ENCODE measurements at regions not wholly inside any gene's neighbourhood (a gene's known extent, or its start where the extent isn't known, plus 50 kb on each side); places are given as distances from the start of the nearest gene placed in this dataset.

DNA sequence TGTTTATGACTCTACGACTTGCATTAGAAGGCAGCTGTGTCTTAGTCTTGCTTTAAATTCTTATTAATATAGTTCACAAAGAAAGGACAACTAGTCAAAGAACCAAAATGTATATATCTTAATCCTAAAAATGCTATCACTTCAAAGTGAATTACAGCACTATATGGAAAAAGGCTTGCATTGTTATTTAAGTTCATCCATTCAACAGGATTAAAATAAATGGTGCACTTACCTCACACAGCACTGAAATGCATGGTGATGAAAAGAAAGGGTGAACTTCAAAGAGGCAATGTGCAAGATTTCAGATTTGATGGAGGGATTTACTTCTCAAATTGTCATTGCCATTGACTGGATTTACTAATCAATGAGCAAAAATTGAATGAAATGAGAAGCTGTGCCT lies 344.4 kb upstream of the NUDT12 start:
- Histone ChIP-seq H3K18ac (ENCODE audit: insufficient read length, low read depth, low read length) (no peak overlapping the region), H3K9me3 (ENCODE audit: control insufficient read depth, low read depth, low read length) (no peaks in the 10 kb centered on the region), H3K79me1 (ENCODE audit: insufficient read depth, low read depth, low read length, poor library complexity, severe bottlenecking) (no peaks in the 10 kb centered on the region), H2BK5ac (ENCODE audit: insufficient read length, low read length) (no peak overlapping the region), H3K4ac (ENCODE audit: low read depth, low read length) (no peak overlapping the region), H2BK120ac (ENCODE audit: low read depth, low read length, poor library complexity, severe bottlenecking) (no peak overlapping the region), H2AFZ (ENCODE audit: low read length) (no peak overlapping the region), H3K9ac (ENCODE audit: extremely low read depth, insufficient read length, low read length) (no peak overlapping the region), H3K56ac (ENCODE audit: insufficient read length, low read depth, low read length) (no peak overlapping the region), H3K23me2 (ENCODE audit: insufficient read length, low read depth, low read length, poor library complexity, severe bottlenecking) (no peaks in the 10 kb centered on the region), H2BK20ac (ENCODE audit: low read depth, low read length, poor library complexity, severe bottlenecking) (no peak overlapping the region), H4K91ac (ENCODE audit: insufficient read length, low read depth, low read length) (no peak overlapping the region), H3K23ac (ENCODE audit: insufficient read length, low read depth, low read length) (no peak overlapping the region), H4K8ac (replicated peaks; ENCODE audit: insufficient read length, low read depth, low read length) (no peak overlapping the region), H2BK12ac (ENCODE audit: insufficient read length, low read depth, low read length) (no peak overlapping the region), H3K4me2 (ENCODE audit: insufficient read depth, insufficient read length, low read length) (no peak overlapping the region), H3K79me2 (ENCODE audit: insufficient read depth, low read length) (no peaks in the 10 kb centered on the region), H3K27me3 (ENCODE audit: insufficient read depth, low read length) (no peaks in the 10 kb centered on the region), H3K4me1 (ENCODE audit: insufficient read depth, low read length) (no peaks in the 10 kb centered on the region), H2AK5ac (ENCODE audit: insufficient read length, low read length) (no peak overlapping the region), H4K5ac (ENCODE audit: insufficient read length, low read depth, low read length) (no peak overlapping the region), H4K20me1 (ENCODE audit: control insufficient read depth, insufficient read depth, insufficient read length) (no peaks in the 10 kb centered on the region), H3T11ph (ENCODE audit: low read length) (no peak overlapping the region), H3K27ac (ENCODE audit: insufficient read length, low read depth, low read length) (no peak overlapping the region), H2BK15ac (ENCODE audit: low read depth, low read length) (no peak overlapping the region), H3K14ac (ENCODE audit: insufficient read depth, low read length) (no peak overlapping the region)
- Mint-ChIP-seq H3K36me3 (ENCODE audit: insufficient read depth in 1 of 3, low read depth in 3 of 3) (no peaks in the 10 kb centered on the region; a peak in 1 of 7 replicates), H3K4me1 (peaks cover 0 to 4% of the 10 kb centered on the region in 2 experiments; a peak in 2 of 4 replicates), H3K4me3 (no peak overlapping the region), H3K27me3 (ENCODE audit: low read depth) (no peaks in the 10 kb centered on the region), H3K9me3 (peaks cover 0 to 8% of the 10 kb centered on the region in 2 experiments; a peak in 2 of 5 replicates), H3K27ac (no peak overlapping the region)
- no peak for DNase-seq
- WGBS (ENCODE audit: extremely low coverage, insufficient read length, low lambda C conversion rate): no CpG with 5 or more reads among the region's 1 CpG
- TF ChIP-seq, protein P1, sequence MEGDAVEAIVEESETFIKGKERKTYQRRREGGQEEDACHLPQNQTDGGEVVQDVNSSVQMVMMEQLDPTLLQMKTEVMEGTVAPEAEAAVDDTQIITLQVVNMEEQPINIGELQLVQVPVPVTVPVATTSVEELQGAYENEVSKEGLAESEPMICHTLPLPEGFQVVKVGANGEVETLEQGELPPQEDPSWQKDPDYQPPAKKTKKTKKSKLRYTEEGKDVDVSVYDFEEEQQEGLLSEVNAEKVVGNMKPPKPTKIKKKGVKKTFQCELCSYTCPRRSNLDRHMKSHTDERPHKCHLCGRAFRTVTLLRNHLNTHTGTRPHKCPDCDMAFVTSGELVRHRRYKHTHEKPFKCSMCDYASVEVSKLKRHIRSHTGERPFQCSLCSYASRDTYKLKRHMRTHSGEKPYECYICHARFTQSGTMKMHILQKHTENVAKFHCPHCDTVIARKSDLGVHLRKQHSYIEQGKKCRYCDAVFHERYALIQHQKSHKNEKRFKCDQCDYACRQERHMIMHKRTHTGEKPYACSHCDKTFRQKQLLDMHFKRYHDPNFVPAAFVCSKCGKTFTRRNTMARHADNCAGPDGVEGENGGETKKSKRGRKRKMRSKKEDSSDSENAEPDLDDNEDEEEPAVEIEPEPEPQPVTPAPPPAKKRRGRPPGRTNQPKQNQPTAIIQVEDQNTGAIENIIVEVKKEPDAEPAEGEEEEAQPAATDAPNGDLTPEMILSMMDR (conservative IDR thresholded peaks at IDR 0.05): no peak
